K562 (cell line): ENCODE measurements at regions not wholly inside any gene's neighbourhood (a gene's known extent, or its start where the extent isn't known, plus 50 kb on each side); places are given as distances from the start of the nearest gene placed in this dataset.

ENCODE experiments used
- ATAC-seq: fragments of 200-7000 bp; cut with Tn5 transposase; 3 replicates; pipeline ENCODE4 v1.9.1; 2020; ENCODE audit warnings: moderate library complexity
- BruUV-seq: library from RNA; stranded (reverse); fragments of 400-500 nt; replicated peaks from 2 replicates; lab custom pipeline; 2021; lab: Mats Ljungman, UMichigan
- CTCF ChIA-PET: fragments of 300-600 bp; formaldehyde crosslinking; extraction: SDS; loops from one replicate; lab custom pipeline; 2021; ENCODE audit warnings: low intra/inter-chr PET ratio; lab: Yijun Ruan, JAX
- POLR2A ChIA-PET: fragments of 300-600, 350-650 bp; sonication (Branson Sonifier 250); formaldehyde crosslinking; extraction: SDS; loops from one replicate; lab custom pipeline; 2021; ENCODE audit warnings: antibody characterized with exemption, inconsistent platforms; lab: Yijun Ruan, JAX
- DNase-seq, 4 experiments: peaks; one replicate each; pipeline versions ENCODE4 v3.0.0 to v3.0.0-alpha.2; 2011 to 2018; ENCODE audit warnings: low spot score in 3 of 4, mixed read lengths in 3 of 4; ENCODE audit errors: extremely low read depth in 1 of 4
- FAIRE-seq: peaks from 2 replicates; lab custom pipeline; 2011; peaks lifted over from hg19 to GRCh38; lab: Jason Lieb, UNC
- H2AFZ ChIP-seq: 2 replicates; pipeline ENCODE4 v1.6.0; 2011; ENCODE audit warnings: low read depth, low read length, control low read depth, inconsistent platforms
- H3K27ac ChIP-seq: fragments of 200-600 bp; 3 replicates; pipeline ENCODE4 v1.8.0; 2011; ENCODE audit warnings: low read depth, mild to moderate bottlenecking, control low read depth, inconsistent platforms, low read length, moderate library complexity, mixed read lengths; ENCODE audit errors: extremely low read depth
- H3K27me3 ChIP-seq, 2 experiments: fragments of 300-600 bp in 1 of 2; 2 replicates in 1 of 2; 3 replicates in 1 of 2; pipeline versions ENCODE4 v1.6.0 to v1.8.0; 2011; ENCODE audit warnings: inconsistent platforms in 2 of 2, low read length in 2 of 2, mild to moderate bottlenecking in 1 of 2, mixed read lengths in 1 of 2, moderate library complexity in 1 of 2; ENCODE audit not compliant: control insufficient read depth in 2 of 2, insufficient read depth in 2 of 2
- H3K36me3 ChIP-seq: fragments of 300-600 bp; 3 replicates; pipeline ENCODE4 v1.8.0; 2011; ENCODE audit warnings: mild to moderate bottlenecking, low read length, inconsistent platforms; ENCODE audit not compliant: control insufficient read depth, insufficient read depth
- H3K4me1 ChIP-seq, 2 experiments: fragments of 200-600 bp in 1 of 2; replicated peaks in 1 of 2; 2 replicates in 1 of 2; 3 replicates in 1 of 2; pipeline versions ENCODE4 v1.5.1 to v1.8.0; 2011; ENCODE audit warnings: inconsistent platforms in 2 of 2, low read length in 2 of 2, mild to moderate bottlenecking in 1 of 2, mixed read lengths in 1 of 2, moderate library complexity in 1 of 2; ENCODE audit not compliant: control insufficient read depth in 2 of 2, insufficient read depth in 2 of 2
- H3K4me2 ChIP-seq: 2 replicates; pipeline ENCODE4 v1.6.1; 2011; ENCODE audit warnings: low read length, control low read depth, inconsistent platforms, mixed read lengths; ENCODE audit not compliant: insufficient read depth
- H3K4me3 ChIP-seq: fragments of 200-600 bp; sonication (generic), shearing (Covaris generic); 2 replicates; pipeline ENCODE4 v1.5.1; 2016; ENCODE audit warnings: control low read depth, inconsistent platforms
- H3K79me2 ChIP-seq: fragments of 200-600 bp; 3 replicates; pipeline ENCODE4 v1.8.0; 2011; ENCODE audit warnings: low read length, inconsistent platforms; ENCODE audit not compliant: control insufficient read depth, insufficient read depth
- H3K9ac ChIP-seq, 2 experiments: 2 replicates each; pipeline versions ENCODE4 v1.6.0 to v1.6.1; 2011; ENCODE audit warnings: low read depth in 2 of 2, low read length in 2 of 2, control low read depth in 1 of 2, inconsistent platforms in 1 of 2, mild to moderate bottlenecking in 1 of 2, mixed read lengths in 1 of 2; ENCODE audit not compliant: insufficient read depth in 1 of 2
- H3K9me1 ChIP-seq: one replicate; pipeline ENCODE4 v1.6.0; 2011; ENCODE audit warnings: inconsistent platforms, mild to moderate bottlenecking, low read length, moderate library complexity; ENCODE audit not compliant: control insufficient read depth, insufficient read depth
- H3K9me3 ChIP-seq: replicated peaks from 2 replicates; pipeline ENCODE4 v1.5.1; 2011; ENCODE audit warnings: low read depth, low read length, inconsistent platforms; ENCODE audit not compliant: control insufficient read depth, insufficient read depth
- H4K20me1 ChIP-seq: replicated peaks from 2 replicates; pipeline ENCODE4 v1.6.1; 2011; ENCODE audit warnings: low read length, inconsistent platforms, mixed read lengths; ENCODE audit not compliant: control insufficient read depth, insufficient read depth
- CBX5 ChIP-seq: IDR thresholded peaks from 2 replicates; pipeline ENCODE4 v1.6.1; 2014; ENCODE audit warnings: low read depth, borderline replicate concordance
- JUN ChIP-seq, 2 experiments: sonication (generic) in 1 of 2; formaldehyde crosslinking in 1 of 2; IDR thresholded peaks; 2 replicates each; pipeline versions ENCODE4 v1.6.1 to v1.8.0; 2012 to 2022; ENCODE audit warnings: borderline replicate concordance in 2 of 2, mild to moderate bottlenecking in 2 of 2, improper control_type of control experiment in 1 of 2, low read depth in 1 of 2, low read length in 1 of 2, missing genetic modification reagents in 1 of 2
- KDM1A ChIP-seq, 2 experiments: fragments of 450-650 bp; IDR thresholded peaks; 2 replicates each; pipeline ENCODE4 v1.6.1; 2016; ENCODE audit warnings: mild to moderate bottlenecking in 2 of 2
- MAFF ChIP-seq: IDR thresholded peaks from 2 replicates; pipeline ENCODE4 v1.6.1; 2012; ENCODE audit warnings: low read length, improper control_type of control experiment
- MYBL2 ChIP-seq, 2 experiments: fragments of 450-650 bp in 1 of 2; sonication (generic) in 1 of 2; formaldehyde crosslinking in 1 of 2; IDR thresholded peaks; 2 replicates each; pipeline versions ENCODE4 v1.6.1 to v1.8.1; 2017 to 2022; ENCODE audit warnings: borderline replicate concordance in 1 of 2, inconsistent platforms in 1 of 2, low read depth in 1 of 2, mild to moderate bottlenecking in 1 of 2, missing genetic modification reagents in 1 of 2, moderate library complexity in 1 of 2
- SIN3A ChIP-seq, 2 experiments: fragments of 150-350 bp in 1 of 2; IDR thresholded peaks; 2 replicates each; pipeline ENCODE4 v1.6.1; 2011 to 2016; ENCODE audit warnings: borderline replicate concordance in 2 of 2, low read depth in 2 of 2, low read length in 2 of 2, mild to moderate bottlenecking in 2 of 2, moderate library complexity in 2 of 2; ENCODE audit not compliant: control insufficient read depth in 1 of 2
- STAT5B ChIP-seq: fragments of 250-450 bp; sonication (Bioruptor Pico); IDR thresholded peaks from 2 replicates; pipeline ENCODE4 v1.8.0; 2021; ENCODE audit warnings: mild to moderate bottlenecking, inconsistent platforms
- ZBTB33 ChIP-seq: sonication (generic); formaldehyde crosslinking; IDR thresholded peaks from 2 replicates; pipeline ENCODE4 v1.8.1; 2023; ENCODE audit warnings: mild to moderate bottlenecking, missing genetic modification reagents
- ZC3H4 ChIP-seq: sonication (generic); formaldehyde crosslinking; IDR thresholded peaks from 2 replicates; pipeline ENCODE4 v1.9.0; 2021; ENCODE audit warnings: missing genetic modification reagents, borderline replicate concordance
- WGBS: fragments of 100-300 bp; shearing (Covaris generic); methylation state at CpG from one replicate; pipeline ENCODE4 v1.1.6; 2016; ENCODE audit warnings: low coverage, mixed read lengths; ENCODE audit not compliant: insufficient coverage; ENCODE audit errors: missing lambda C conversion rate; 5-methylcytosine and 5-hydroxymethylcytosine counted together
- in situ Hi-C: fragments of 300-500 bp; cut with MboI; formaldehyde crosslinking; loops from 4 replicates; pipeline ENCODE4 v1.15.0; 2018; ENCODE audit warnings: inconsistent platforms, mixed read lengths
- intact Hi-C: fragments of 100-400 bp; cut with micrococcal nuclease; formaldehyde crosslinking; loops from 2 replicates; pipeline ENCODE4 v1.14.2; 2022

- Histone ChIP-seq H3K36me3 (no peaks in the 10 kb centered on the region), H3K27ac (no peak overlapping the region), H3K4me2 (no peak overlapping the region), H3K4me3 (no peak overlapping the region), H4K20me1 (no peaks in the 10 kb centered on the region), H3K9ac (no peak overlapping the region), H3K9me1 (no peaks in the 10 kb centered on the region), H3K9me3 (no peaks in the 10 kb centered on the region), H3K4me1 (no peaks in the 10 kb centered on the region), H3K79me2 (no peaks in the 10 kb centered on the region), H3K27me3 (no peaks in the 10 kb centered on the region), H2AFZ (no peak overlapping the region)
- no peak for DNase-seq
- in situ Hi-C loops = no loop called here
- POLR2A ChIA-PET = no interaction called here
- intact Hi-C loops = no loop called here
- 2% methylated on average over 6 of the region's 9 CpGs for WGBS
- BruUV-seq = no TSS peak
- ATAC-seq = no peak
- no peak for FAIRE-seq
- TF ChIP-seq STAT5B = no peak
- no peak for TF ChIP-seq ZC3H4 (CRISPR knock-in tag)
- TF ChIP-seq CBX5 = no peak
- no peak for TF ChIP-seq KDM1A (IDR thresholded peaks at IDR 0.05)
- no peak for TF ChIP-seq SIN3A (IDR thresholded peaks at IDR 0.05; ENCODE audit: borderline replicate concordance in 2 of 2, control insufficient read depth in 1 of 2, low read depth in 2 of 2, low read length in 2 of 2)
- TF ChIP-seq MAFF = no peak
- no peak for TF ChIP-seq JUN (IDR thresholded peaks at IDR 0.05; ENCODE audit: borderline replicate concordance, low read depth, low read length)
- no peak for TF ChIP-seq JUN (CRISPR knock-in tag; IDR thresholded peaks at IDR 0.05; ENCODE audit: borderline replicate concordance)
- no peak for TF ChIP-seq MYBL2 (IDR thresholded peaks at IDR 0.05; ENCODE audit: low read depth)
- no peak for TF ChIP-seq MYBL2 (CRISPR knock-in tag; IDR thresholded peaks at IDR 0.05; ENCODE audit: borderline replicate concordance)
- no peak for TF ChIP-seq ZBTB33 (CRISPR knock-in tag)
- CTCF ChIA-PET = no interaction called here
Observed at GRCh38 chr4:159977907-159978617, 875.2 kb downstream of the RAPGEF2 start.
